GM12892 (cell line): ENCODE measurements at regions not wholly inside any gene's neighbourhood (a gene's known extent, or its start where the extent isn't known, plus 50 kb on each side); places are given as distances from the start of the nearest gene placed in this dataset.

ENCODE experiments used
- DNase-seq: peaks from one replicate; pipeline ENCODE4 v3.0.0; 2011; ENCODE audit not compliant: insufficient read length
- FAIRE-seq: peaks from 2 replicates; lab custom pipeline; 2011; peaks lifted over from hg19 to GRCh38; lab: Jason Lieb, UNC
- POLR2A ChIP-seq: IDR thresholded peaks from 2 replicates; pipeline ENCODE4 v1.6.1; 2011; ENCODE audit warnings: low read depth, low read length, control low read depth
- POLR2AphosphoS5 ChIP-seq: IDR thresholded peaks from 2 replicates; pipeline ENCODE4 v1.6.1; 2011; ENCODE audit warnings: low read depth, low read length, control low read depth
- TAF1 ChIP-seq: IDR thresholded peaks from 2 replicates; pipeline ENCODE4 v1.6.1; 2011; ENCODE audit warnings: low read depth, mild to moderate bottlenecking, control low read depth, low read length, borderline replicate concordance

GRCh38 chr18:22846088-22846683, 86.9 kb upstream of the RBBP8 start:
- no peak for TF ChIP-seq POLR2AphosphoS5
- TF ChIP-seq POLR2A, result no peak
- FAIRE-seq (no peak), DNase-seq (no peak)

- TF ChIP-seq POLR2A, result no peak
- no peak for TF ChIP-seq TAF1
- TF ChIP-seq POLR2AphosphoS5, result no peak
- no peak for FAIRE-seq
These were observed 86.4 kb upstream of the RBBP8 start for GRCh38 chr18:22846697-22847096.

DNA sequence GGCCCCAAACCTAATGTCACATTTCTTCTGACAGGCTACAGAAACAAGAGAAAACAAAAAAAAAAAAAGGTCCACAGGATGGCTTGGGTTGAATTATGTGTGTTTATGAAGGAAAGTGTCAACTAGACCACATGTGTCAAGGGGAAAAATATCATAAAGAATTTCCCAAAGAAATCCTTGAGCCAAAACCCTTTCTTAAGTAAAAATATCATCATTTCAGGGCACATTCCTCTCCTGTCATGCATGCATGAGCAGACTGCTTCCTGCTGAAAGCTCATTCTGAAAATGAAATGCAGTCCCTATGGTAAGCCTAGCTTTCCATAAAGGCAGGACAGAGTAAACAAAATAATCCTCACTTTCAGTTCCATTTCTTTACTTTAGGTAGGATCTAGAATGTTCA, 85.7 kb upstream of the RBBP8 start:
- TF ChIP-seq POLR2A (no peak), POLR2AphosphoS5 (no peak), TAF1 (no peak)
- DNase-seq, result no peak
- no peak for FAIRE-seq

More at GRCh38 chr18:22846697-22847096, 86.4 kb upstream of the RBBP8 start:
- DNase-seq, result no peak

- no peak for TF ChIP-seq POLR2A
- no peak for TF ChIP-seq POLR2AphosphoS5
- TF ChIP-seq TAF1, result no peak
- FAIRE-seq, result no peak
- no peak for DNase-seq
These were observed 85.2 kb upstream of the RBBP8 start for GRCh38 chr18:22847867-22848451.

GRCh38 chr18:22848615-22849014, 84.5 kb upstream of the RBBP8 start:
- DNase-seq (no peak), FAIRE-seq (no peak)
- TF ChIP-seq POLR2A (no peak), POLR2AphosphoS5 (no peak), TAF1 (no peak)

DNA sequence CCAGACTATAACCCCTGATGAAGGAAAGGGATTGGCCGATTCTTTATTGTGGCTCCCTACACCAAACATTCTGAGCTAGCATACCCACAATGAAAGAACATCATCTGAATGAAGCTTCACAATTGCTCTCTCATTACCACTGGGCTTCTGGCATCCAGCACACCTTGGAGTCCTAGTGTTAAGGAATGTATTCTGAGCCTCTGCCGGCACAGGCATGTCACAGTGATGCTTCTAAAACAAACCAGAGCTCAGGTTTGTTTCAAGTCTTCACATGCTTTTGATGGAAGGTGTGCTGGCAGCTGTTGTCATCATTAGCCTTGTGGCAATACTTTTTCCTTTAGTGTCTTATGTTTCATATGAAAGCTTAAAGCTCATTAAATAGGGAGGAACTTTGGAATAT, 76.3 kb upstream of the RBBP8 start:
- TF ChIP-seq POLR2AphosphoS5, result no peak
- no peak for TF ChIP-seq POLR2A
- no peak for TF ChIP-seq TAF1
- FAIRE-seq, result no peak
- no peak for DNase-seq

GRCh38 chr18:22858121-22858520, 75.0 kb upstream of the RBBP8 start:
- TF ChIP-seq POLR2A (no peak), POLR2AphosphoS5 (no peak)
- FAIRE-seq (no peak), DNase-seq (no peak)

- FAIRE-seq (no peak), DNase-seq (no peak)
- TF ChIP-seq POLR2AphosphoS5 (no peak), TAF1 (no peak), POLR2A (no peak)
These were observed 72.3 kb upstream of the RBBP8 start for GRCh38 chr18:22860807-22861206.

GRCh38 chr18:22865354-22866116, 67.6 kb upstream of the RBBP8 start:
- DNase-seq, result no peak
- TF ChIP-seq POLR2A, result no peak
- TF ChIP-seq TAF1, result no peak
- no peak for TF ChIP-seq POLR2AphosphoS5
- no peak for FAIRE-seq

DNA sequence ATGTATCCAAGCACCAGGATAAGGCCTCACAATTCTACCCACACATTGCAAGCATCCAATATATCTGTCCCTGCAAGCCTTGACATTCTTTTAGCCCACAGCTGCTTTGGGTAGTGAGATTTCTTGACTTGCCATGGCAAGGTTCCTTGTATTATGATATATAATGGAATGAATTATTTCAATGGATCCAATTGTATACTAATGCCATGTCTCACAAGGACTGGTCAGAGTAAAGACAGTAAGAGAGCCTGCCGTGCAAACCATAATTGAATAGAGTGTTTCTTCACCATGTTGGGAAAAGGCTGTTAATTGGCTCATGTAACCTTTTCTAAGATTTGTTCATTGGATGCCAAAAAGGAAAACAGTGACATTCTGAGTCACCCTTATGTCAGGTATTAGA, 64.3 kb upstream of the RBBP8 start:
- FAIRE-seq (no peak), DNase-seq (no peak)
- TF ChIP-seq TAF1, result no peak
- no peak for TF ChIP-seq POLR2A
- no peak for TF ChIP-seq POLR2AphosphoS5

DNA sequence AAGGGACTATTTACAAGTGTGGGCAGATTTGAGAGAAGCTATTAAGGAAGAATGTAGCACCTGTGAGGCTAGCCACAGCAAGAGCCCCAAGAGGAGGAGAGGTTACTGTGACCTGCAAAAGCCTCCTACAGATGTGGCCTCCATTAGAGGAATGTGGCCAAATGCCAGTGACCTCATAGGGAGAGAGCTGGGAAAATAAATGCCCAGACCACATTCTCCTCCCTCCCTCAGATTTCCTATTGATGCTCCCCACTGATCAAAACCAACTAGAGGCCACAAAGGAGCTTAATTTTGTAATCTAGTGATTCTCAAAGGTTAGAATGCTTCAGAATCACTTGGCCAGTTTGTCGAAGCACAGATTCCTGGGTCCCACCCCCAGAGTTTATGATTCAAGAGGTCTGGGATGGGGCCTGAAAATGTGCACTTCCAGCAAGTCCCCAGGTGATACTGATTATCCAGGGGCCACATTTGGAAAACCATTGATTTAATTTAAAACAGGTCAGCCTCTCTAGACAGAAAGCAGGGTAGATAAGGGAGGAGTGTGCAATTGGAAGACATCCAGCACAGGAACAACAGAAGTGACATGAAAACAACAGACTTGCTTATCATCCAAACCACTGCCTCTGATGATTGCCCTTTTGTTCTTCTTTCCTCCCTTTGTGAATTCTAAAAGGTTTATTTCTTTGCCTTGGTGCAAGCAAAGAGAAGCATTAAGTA, 61.2 kb upstream of the RBBP8 start:
- TF ChIP-seq POLR2AphosphoS5 (no peak), POLR2A (no peak), TAF1 (no peak)
- FAIRE-seq (no peak), DNase-seq (no peak)
